RWPE2 (cell line): ENCODE measurements at regions not wholly inside any gene's neighbourhood (a gene's known extent, or its start where the extent isn't known, plus 50 kb on each side); places are given as distances from the start of the nearest gene placed in this dataset.

Experiments
- ATAC-seq: fragments of 200-7000 bp; cut with Tn5 transposase; 3 replicates; pipeline ENCODE4 v1.9.1; 2021; ENCODE audit warnings: low read depth
- DNase-seq: peaks from one replicate; pipeline ENCODE4 v3.0.0-alpha.2; 2020; ENCODE audit warnings: low spot score
- H3K27ac ChIP-seq: fragments of 450-650 bp; 2 replicates; pipeline ENCODE4 v1.5.1; 2017; ENCODE audit warnings: mild to moderate bottlenecking; ENCODE audit not compliant: poor library complexity, severe bottlenecking
- H3K27me3 ChIP-seq: fragments of 250-450 bp; sonication (Bioruptor Pico); 2 replicates; pipeline ENCODE4 v1.5.1; 2021; ENCODE audit warnings: mild to moderate bottlenecking, moderate library complexity; ENCODE audit not compliant: insufficient read depth, poor library complexity, severe bottlenecking
- H3K36me3 ChIP-seq: fragments of 250-450 bp; sonication (Bioruptor Pico); 2 replicates; pipeline ENCODE4 v1.5.1; 2020; ENCODE audit warnings: low read depth, mild to moderate bottlenecking, moderate library complexity
- H3K4me1 ChIP-seq: fragments of 250-450 bp; sonication (Bioruptor Pico); 2 replicates; pipeline ENCODE4 v1.5.1; 2021; ENCODE audit warnings: mild to moderate bottlenecking, moderate library complexity; ENCODE audit not compliant: insufficient read depth, poor library complexity, severe bottlenecking
- H3K4me3 ChIP-seq: fragments of 250-450 bp; sonication (Bioruptor Pico); 2 replicates; pipeline ENCODE4 v1.5.1; 2021; ENCODE audit warnings: mild to moderate bottlenecking, moderate library complexity; ENCODE audit not compliant: severe bottlenecking
- H3K9me3 ChIP-seq: fragments of 250-450 bp; sonication (Bioruptor Pico); 2 replicates; pipeline ENCODE4 v1.5.1; 2021; ENCODE audit warnings: mild to moderate bottlenecking, moderate library complexity; ENCODE audit not compliant: severe bottlenecking
- CTCF ChIP-seq: fragments of 450-650 bp; IDR thresholded peaks from one replicate; pipeline ENCODE4 v1.5.1; 2017; ENCODE audit warnings: mild to moderate bottlenecking, moderate library complexity; ENCODE audit not compliant: poor library complexity, severe bottlenecking

- DNase-seq (no peak), ATAC-seq (no peak)
- H3K36me3 ChIP-seq: no peaks in the 10 kb centered on the region
- no peaks in the 10 kb centered on the region for H3K4me1 ChIP-seq
- H3K27me3 ChIP-seq: no peaks in the 10 kb centered on the region
- no peak overlapping the region for H3K4me3 ChIP-seq
- no peak for TF ChIP-seq CTCF
- no peaks in the 10 kb centered on the region for H3K9me3 ChIP-seq
- no peak overlapping the region for H3K27ac ChIP-seq
These were observed 135.9 kb downstream of the C12orf75 start for GRCh38 chr12:105466231-105466900.

GRCh38 chr12:105466901-105467598 lies 136.6 kb downstream of the C12orf75 start:
- H3K36me3 ChIP-seq: no peaks in the 10 kb centered on the region
- no peaks in the 10 kb centered on the region for H3K27me3 ChIP-seq
- no peak overlapping the region for H3K4me3 ChIP-seq
- no peak overlapping the region for H3K27ac ChIP-seq
- TF ChIP-seq CTCF: no peak
- no peaks in the 10 kb centered on the region for H3K9me3 ChIP-seq
- H3K4me1 ChIP-seq: no peaks in the 10 kb centered on the region
- DNase-seq (no peak), ATAC-seq (no peak)

GRCh38 chr12:105467710-105468366 lies 137.3 kb downstream of the C12orf75 start:
- no peaks in the 10 kb centered on the region for H3K36me3 ChIP-seq
- no peaks in the 10 kb centered on the region for H3K27me3 ChIP-seq
- no peaks in the 10 kb centered on the region for H3K9me3 ChIP-seq
- no peaks in the 10 kb centered on the region for H3K4me1 ChIP-seq
- H3K27ac ChIP-seq: no peak overlapping the region
- ATAC-seq (no peak), DNase-seq (no peak)
- no peak for TF ChIP-seq CTCF
- no peak overlapping the region for H3K4me3 ChIP-seq

- no peak for TF ChIP-seq CTCF
- H3K4me1 ChIP-seq: no peaks in the 10 kb centered on the region
- no peak for DNase-seq
- no peaks in the 10 kb centered on the region for H3K36me3 ChIP-seq
- no peak overlapping the region for H3K4me3 ChIP-seq
- no peaks in the 10 kb centered on the region for H3K9me3 ChIP-seq
- no peak for ATAC-seq
- no peak overlapping the region for H3K27ac ChIP-seq
- H3K27me3 ChIP-seq: no peaks in the 10 kb centered on the region
These were observed 138.0 kb downstream of the C12orf75 start for GRCh38 chr12:105468464-105468863.
